Chondrocyte (in vitro differentiated cells): ENCODE measurements at regions not wholly inside any gene's neighbourhood (a gene's known extent, or its start where the extent isn't known, plus 50 kb on each side); places are given as distances from the start of the nearest gene placed in this dataset.

ENCODE experiments used
- DNase-seq: peaks from one replicate; pipeline ENCODE4 v3.0.0; 2021; ENCODE audit warnings: mixed read lengths, low spot score
- H3K27ac Mint-ChIP-seq: one replicate; pipeline ENCODE4 v1.8.0; 2021; ENCODE audit warnings: mild to moderate bottlenecking, moderate library complexity, mixed read lengths; ENCODE audit not compliant: unreplicated experiment
- H3K27me3 Mint-ChIP-seq: 2 replicates; pipeline ENCODE4 v1.8.0; 2021; ENCODE audit warnings: low read depth, mixed read lengths
- H3K36me3 Mint-ChIP-seq: 2 replicates; pipeline ENCODE4 v1.8.0; 2021; ENCODE audit warnings: low read depth, mixed read lengths
- H3K4me1 Mint-ChIP-seq: 2 replicates; pipeline ENCODE4 v1.8.0; 2021; ENCODE audit warnings: low read depth, mild to moderate bottlenecking, mixed read lengths
- H3K4me3 Mint-ChIP-seq: one replicate; pipeline ENCODE4 v1.8.0; 2021; ENCODE audit warnings: mild to moderate bottlenecking, moderate library complexity, mixed read lengths; ENCODE audit not compliant: unreplicated experiment
- H3K9me3 Mint-ChIP-seq: 2 replicates; pipeline ENCODE4 v1.8.0; 2021; ENCODE audit warnings: low read depth, mixed read lengths
- TF ChIP-seq, protein P1 (sequence below): fragments of 200-600 bp; sonication (generic); IDR thresholded peaks from 2 replicates; pipeline ENCODE4 v1.5.0; 2021; ENCODE audit warnings: antibody characterized with exemption, mild to moderate bottlenecking, moderate library complexity

DNA sequence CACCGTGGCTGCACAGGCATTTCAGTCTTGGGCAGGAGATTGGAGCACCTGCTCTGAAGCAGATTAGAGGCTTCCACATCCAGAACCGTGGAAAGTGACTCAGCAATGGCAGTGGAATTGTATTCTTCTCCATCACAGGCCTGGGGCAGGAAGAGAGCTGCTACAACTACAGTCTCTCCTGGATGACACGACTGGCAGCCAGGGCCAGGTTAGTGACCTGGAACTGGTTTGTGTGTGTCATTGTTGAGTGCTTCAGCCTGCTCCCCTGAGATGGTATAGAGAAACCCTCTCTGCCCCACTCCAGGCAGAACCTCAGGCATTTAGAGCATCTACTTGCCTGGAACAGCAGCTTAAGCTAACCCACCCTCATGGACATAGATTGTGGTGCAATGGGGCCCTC lies 596.5 kb upstream of the INTU start:
- Mint-ChIP-seq H3K4me1 (peaks cover 11% of the 10 kb centered on the region), H3K4me3 (no peak overlapping the region), H3K27ac (no peak overlapping the region), H3K36me3 (no peaks in the 10 kb centered on the region), H3K9me3 (peaks cover 9% of the 10 kb centered on the region), H3K27me3 (no peaks in the 10 kb centered on the region)
- DNase-seq = no peak
- TF ChIP-seq, protein P1, sequence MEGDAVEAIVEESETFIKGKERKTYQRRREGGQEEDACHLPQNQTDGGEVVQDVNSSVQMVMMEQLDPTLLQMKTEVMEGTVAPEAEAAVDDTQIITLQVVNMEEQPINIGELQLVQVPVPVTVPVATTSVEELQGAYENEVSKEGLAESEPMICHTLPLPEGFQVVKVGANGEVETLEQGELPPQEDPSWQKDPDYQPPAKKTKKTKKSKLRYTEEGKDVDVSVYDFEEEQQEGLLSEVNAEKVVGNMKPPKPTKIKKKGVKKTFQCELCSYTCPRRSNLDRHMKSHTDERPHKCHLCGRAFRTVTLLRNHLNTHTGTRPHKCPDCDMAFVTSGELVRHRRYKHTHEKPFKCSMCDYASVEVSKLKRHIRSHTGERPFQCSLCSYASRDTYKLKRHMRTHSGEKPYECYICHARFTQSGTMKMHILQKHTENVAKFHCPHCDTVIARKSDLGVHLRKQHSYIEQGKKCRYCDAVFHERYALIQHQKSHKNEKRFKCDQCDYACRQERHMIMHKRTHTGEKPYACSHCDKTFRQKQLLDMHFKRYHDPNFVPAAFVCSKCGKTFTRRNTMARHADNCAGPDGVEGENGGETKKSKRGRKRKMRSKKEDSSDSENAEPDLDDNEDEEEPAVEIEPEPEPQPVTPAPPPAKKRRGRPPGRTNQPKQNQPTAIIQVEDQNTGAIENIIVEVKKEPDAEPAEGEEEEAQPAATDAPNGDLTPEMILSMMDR = no peak

DNA sequence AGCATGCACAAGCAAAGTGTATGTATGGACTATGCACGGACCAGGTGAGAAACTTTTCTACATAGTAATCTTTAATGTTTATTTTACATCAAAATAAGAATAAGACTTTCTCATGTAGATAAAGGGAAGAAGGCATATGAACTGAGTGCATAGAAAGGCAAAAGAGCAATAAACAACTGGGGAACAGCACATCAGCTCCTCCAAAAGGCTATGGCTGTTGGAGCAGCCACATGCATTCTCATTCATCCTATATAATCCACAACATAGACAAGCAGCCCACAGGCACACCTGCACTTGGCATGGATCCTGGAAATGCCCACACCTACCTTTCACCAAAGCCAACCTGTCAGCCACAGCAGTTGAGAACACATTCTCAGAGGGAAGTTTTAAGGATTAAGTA lies 586.9 kb upstream of the INTU start:
- peaks cover 57% of the 10 kb centered on the region for H3K4me1 Mint-ChIP-seq
- H3K4me3 Mint-ChIP-seq = no peak overlapping the region
- H3K9me3 Mint-ChIP-seq = peaks cover 12% of the 10 kb centered on the region
- H3K36me3 Mint-ChIP-seq = no peaks in the 10 kb centered on the region
- no peak for DNase-seq
- peak overlapping the region; percentile 92 for H3K27ac Mint-ChIP-seq
- TF ChIP-seq, protein P1 = no peak
- H3K27me3 Mint-ChIP-seq = no peaks in the 10 kb centered on the region

DNA sequence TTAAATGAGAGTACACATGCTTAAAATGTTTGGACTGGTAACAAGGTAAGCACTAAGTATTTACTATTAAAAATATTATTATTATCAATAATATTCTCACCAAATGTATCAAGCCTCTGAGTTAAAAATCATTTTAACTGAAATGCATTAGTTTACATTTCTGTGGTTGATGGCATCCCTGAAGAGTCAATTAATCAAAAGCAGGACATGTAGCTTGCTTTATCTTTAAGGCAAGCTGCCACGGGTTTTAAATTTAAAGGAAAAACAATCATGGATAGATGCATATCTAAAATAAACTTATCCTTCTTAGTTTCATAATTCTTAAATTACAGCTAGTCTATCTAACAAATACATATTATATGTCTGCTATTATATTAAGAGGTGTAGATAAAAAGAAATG lies 584.8 kb upstream of the INTU start:
- no peak overlapping the region for H3K4me3 Mint-ChIP-seq
- H3K4me1 Mint-ChIP-seq = peaks cover 56% of the 10 kb centered on the region
- H3K27ac Mint-ChIP-seq = no peak overlapping the region
- no peak for DNase-seq
- H3K27me3 Mint-ChIP-seq = no peaks in the 10 kb centered on the region
- TF ChIP-seq, protein P1 = no peak
- no peaks in the 10 kb centered on the region for H3K36me3 Mint-ChIP-seq
- peaks cover 5% of the 10 kb centered on the region for H3K9me3 Mint-ChIP-seq

DNA sequence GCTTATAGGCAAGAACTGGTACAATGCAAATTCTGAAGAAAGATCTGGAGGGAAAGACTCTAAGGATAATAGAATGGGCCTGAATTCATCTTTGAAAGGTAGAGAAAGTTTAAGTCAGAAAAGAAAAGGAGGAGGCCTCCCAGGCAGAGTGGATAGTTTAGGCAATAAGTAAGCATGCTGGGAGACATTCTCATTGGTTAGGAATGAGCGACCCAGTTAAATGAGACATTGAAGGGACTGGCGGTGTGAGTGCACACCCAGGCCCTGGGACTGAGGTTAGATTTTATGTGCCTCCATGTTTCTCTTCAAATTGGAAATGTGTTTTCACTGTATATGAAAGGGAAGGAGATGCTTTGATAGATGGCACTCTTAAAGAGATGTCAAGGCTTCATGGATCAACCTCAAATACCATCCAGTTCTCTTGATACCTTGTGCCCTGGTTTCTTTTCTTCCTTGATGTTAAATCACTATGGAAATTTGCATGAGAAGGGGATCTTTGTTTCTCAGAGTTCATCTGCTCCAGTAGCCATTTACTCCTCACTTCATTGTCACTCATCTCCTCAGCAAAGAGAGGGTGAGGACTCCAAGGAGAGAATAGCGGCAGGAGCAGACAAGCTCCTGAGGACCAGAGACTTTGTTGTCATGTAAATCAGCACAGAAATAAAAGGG lies 584.2 kb upstream of the INTU start:
- H3K4me3 Mint-ChIP-seq = no peak overlapping the region
- H3K4me1 Mint-ChIP-seq = peaks cover 56% of the 10 kb centered on the region
- H3K9me3 Mint-ChIP-seq = peaks cover 5% of the 10 kb centered on the region
- no peaks in the 10 kb centered on the region for H3K36me3 Mint-ChIP-seq
- TF ChIP-seq, protein P1 = no peak
- no peaks in the 10 kb centered on the region for H3K27me3 Mint-ChIP-seq
- H3K27ac Mint-ChIP-seq = peak overlapping the region; percentile 45
- DNase-seq = no peak

DNA sequence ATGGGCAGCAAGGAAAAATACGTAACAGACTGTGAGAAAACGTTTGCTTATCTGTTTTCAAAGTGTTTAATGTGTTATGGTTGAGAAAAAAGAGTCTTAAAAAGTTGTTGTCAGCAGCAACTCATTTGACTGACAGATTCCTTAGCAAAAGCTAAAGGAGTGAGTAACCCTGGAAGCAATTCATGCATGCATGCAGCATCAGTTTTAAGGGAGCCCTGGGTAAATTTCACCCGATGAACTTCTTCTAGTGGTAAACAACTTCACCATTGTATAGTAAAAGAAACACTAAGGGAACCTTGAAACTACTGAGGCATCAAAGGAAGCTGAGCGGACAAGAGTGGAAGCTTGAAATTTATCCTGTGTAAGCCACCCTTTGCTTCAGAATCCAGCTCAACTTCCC lies 583.2 kb upstream of the INTU start:
- Mint-ChIP-seq H3K27ac (peak overlapping the region; percentile 23), H3K27me3 (no peaks in the 10 kb centered on the region)

More for the DNA sequence above, 583.2 kb upstream of the INTU start:
- Mint-ChIP-seq H3K36me3 (no peaks in the 10 kb centered on the region), H3K4me1 (peaks cover 49% of the 10 kb centered on the region), H3K4me3 (no peak overlapping the region), H3K9me3 (peaks cover 3% of the 10 kb centered on the region)
- no peak for DNase-seq
- TF ChIP-seq, protein P1 = no peak
